ENCODE measurements at regions not wholly inside any gene's neighbourhood (a gene's known extent, or its start where the extent isn't known, plus 50 kb on each side); places are given as distances from the start of the nearest gene placed in this dataset.

DNA sequence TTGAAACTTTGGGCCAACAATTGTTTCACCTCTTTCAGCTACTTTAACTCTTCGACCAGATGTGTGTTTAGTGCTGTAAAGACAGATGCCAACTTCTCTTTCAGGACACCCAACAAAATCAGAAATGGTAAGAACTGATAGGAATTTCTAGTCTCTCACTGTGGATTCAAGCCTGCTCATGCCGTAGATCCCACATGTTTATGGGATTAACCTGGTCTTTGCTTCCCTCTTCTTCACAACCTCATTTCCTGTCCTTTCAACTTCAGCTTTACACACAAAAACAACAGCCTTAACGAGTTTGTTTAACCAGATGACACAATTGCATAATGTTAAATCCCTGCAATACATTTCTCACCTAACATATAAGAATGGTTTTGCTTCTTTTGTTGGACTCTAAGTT, 1031.9 kb upstream of the LRFN5 start:
- TF ChIP-seq YY1 (IDR thresholded peaks at IDR 0.05; ENCODE audit: insufficient read depth, insufficient read length), result no peak
- TF ChIP-seq SUZ12 (IDR thresholded peaks at IDR 0.05; ENCODE audit: extremely low read depth, insufficient read depth, insufficient read length), result no peak
- TF ChIP-seq ZNF274 (IDR thresholded peaks at IDR 0.05; ENCODE audit: low read depth, low read length), result no peak
